ENCODE measurements at regions not wholly inside any gene's neighbourhood (a gene's known extent, or its start where the extent isn't known, plus 50 kb on each side); places are given as distances from the start of the nearest gene placed in this dataset.

GRCh38 chrX:39580043-39580442, 517.7 kb downstream of the BCOR start:
- no peak overlapping the region for H3K4me3 Mint-ChIP-seq
- H3K27ac Mint-ChIP-seq: no peak overlapping the region
- DNase-seq: no peak
- H3K4me1 Mint-ChIP-seq: peaks cover 27% of the 10 kb centered on the region
- H3K9me3 Mint-ChIP-seq: peaks cover 10% of the 10 kb centered on the region
- TF ChIP-seq CTCF (IDR thresholded peaks at IDR 0.05): no peak
- H3K27me3 Mint-ChIP-seq (ENCODE audit: low read depth, poor library complexity): peaks cover 24% of the 10 kb centered on the region
- H3K36me3 Mint-ChIP-seq (ENCODE audit: low read depth): no peaks in the 10 kb centered on the region

GRCh38 chrX:39581411-39581810, 516.3 kb downstream of the BCOR start:
- H3K4me3 Mint-ChIP-seq: no peak overlapping the region
- H3K27ac Mint-ChIP-seq: no peak overlapping the region
- no peaks in the 10 kb centered on the region for H3K36me3 Mint-ChIP-seq (ENCODE audit: low read depth)
- H3K4me1 Mint-ChIP-seq: peaks cover 20% of the 10 kb centered on the region
- peaks cover 25% of the 10 kb centered on the region for H3K27me3 Mint-ChIP-seq (ENCODE audit: low read depth, poor library complexity)
- DNase-seq: no peak
- no peak for TF ChIP-seq CTCF (IDR thresholded peaks at IDR 0.05)
- H3K9me3 Mint-ChIP-seq: peaks cover 18% of the 10 kb centered on the region

GRCh38 chrX:39582091-39582490, 515.7 kb downstream of the BCOR start:
- H3K36me3 Mint-ChIP-seq (ENCODE audit: low read depth): no peaks in the 10 kb centered on the region
- no peak overlapping the region for H3K4me3 Mint-ChIP-seq
- peaks cover 18% of the 10 kb centered on the region for H3K9me3 Mint-ChIP-seq
- no peak for DNase-seq
- H3K4me1 Mint-ChIP-seq: peaks cover 13% of the 10 kb centered on the region
- peaks cover 31% of the 10 kb centered on the region for H3K27me3 Mint-ChIP-seq (ENCODE audit: low read depth, poor library complexity)
- TF ChIP-seq CTCF (IDR thresholded peaks at IDR 0.05): no peak
- H3K27ac Mint-ChIP-seq: no peak overlapping the region

- DNase-seq: no peak
- Mint-ChIP-seq H3K27me3 (ENCODE audit: low read depth, poor library complexity) (peaks cover 26% of the 10 kb centered on the region), H3K4me1 (peaks cover 4% of the 10 kb centered on the region), H3K4me3 (no peak overlapping the region), H3K9me3 (peaks cover 18% of the 10 kb centered on the region), H3K27ac (no peak overlapping the region), H3K36me3 (ENCODE audit: low read depth) (no peaks in the 10 kb centered on the region)
- TF ChIP-seq CTCF (IDR thresholded peaks at IDR 0.05): no peak
Observed at GRCh38 chrX:39582976-39583375, 514.8 kb downstream of the BCOR start.

- H3K9me3 Mint-ChIP-seq: peaks cover 19% of the 10 kb centered on the region
- no peak overlapping the region for H3K27ac Mint-ChIP-seq
- no peak for DNase-seq
- no peaks in the 10 kb centered on the region for H3K36me3 Mint-ChIP-seq (ENCODE audit: low read depth)
- H3K27me3 Mint-ChIP-seq (ENCODE audit: low read depth, poor library complexity): peaks cover 24% of the 10 kb centered on the region
- TF ChIP-seq CTCF (IDR thresholded peaks at IDR 0.05): no peak
- H3K4me3 Mint-ChIP-seq: no peak overlapping the region
- no peaks in the 10 kb centered on the region for H3K4me1 Mint-ChIP-seq
Observed at GRCh38 chrX:39585808-39586207, 511.9 kb downstream of the BCOR start.

- no peaks in the 10 kb centered on the region for H3K36me3 Mint-ChIP-seq (ENCODE audit: low read depth)
- TF ChIP-seq CTCF (IDR thresholded peaks at IDR 0.05): no peak
- H3K4me1 Mint-ChIP-seq: no peaks in the 10 kb centered on the region
- H3K4me3 Mint-ChIP-seq: no peak overlapping the region
- H3K9me3 Mint-ChIP-seq: peaks cover 22% of the 10 kb centered on the region
- H3K27ac Mint-ChIP-seq: no peak overlapping the region
- H3K27me3 Mint-ChIP-seq (ENCODE audit: low read depth, poor library complexity): peaks cover 23% of the 10 kb centered on the region
- no peak for DNase-seq
Observed at GRCh38 chrX:39586359-39586758, 511.4 kb downstream of the BCOR start.

Measured in nephron progenitor cell (in vitro differentiated cells).